G401 (cell line): ENCODE measurements at regions not wholly inside any gene's neighbourhood (a gene's known extent, or its start where the extent isn't known, plus 50 kb on each side); places are given as distances from the start of the nearest gene placed in this dataset.

Source experiments
- DNase-seq: peaks from one replicate; pipeline ENCODE4 v3.0.0-alpha.2; 2015; ENCODE audit warnings: low spot score
- in situ Hi-C: cut with HindIII; loops from 2 replicates; pipeline ENCODE4 v1.10.0; 2016; ENCODE audit warnings: low sequenced_read_pairs, mixed read lengths

DNA sequence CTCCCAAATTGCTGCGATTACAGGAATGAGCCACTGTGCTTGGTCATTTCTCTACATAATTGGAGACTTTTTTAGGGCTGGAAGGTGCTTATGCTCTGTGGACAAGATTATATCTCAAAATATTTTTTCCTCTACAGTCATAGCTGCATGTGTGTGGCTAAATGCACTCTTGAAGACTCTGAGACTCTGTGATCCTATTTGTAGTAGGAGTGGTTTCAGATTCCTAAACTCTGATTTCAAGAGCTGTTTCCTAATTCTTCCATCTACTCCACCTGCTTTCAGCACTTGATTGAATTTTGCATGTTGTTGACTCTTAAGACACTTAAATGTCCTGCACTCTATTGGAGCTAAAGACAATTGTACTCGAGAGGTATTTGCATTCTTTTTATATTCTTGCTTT, 78.0 kb downstream of the KLF5 start:
- no peak for DNase-seq

GRCh38 chr13:73133531-73133930, 74.7 kb downstream of the KLF5 start:
- in situ Hi-C loops: no loop called here
- no peak for DNase-seq

More for the DNA sequence above, 78.0 kb downstream of the KLF5 start:
- in situ Hi-C loops: no loop called here

DNA sequence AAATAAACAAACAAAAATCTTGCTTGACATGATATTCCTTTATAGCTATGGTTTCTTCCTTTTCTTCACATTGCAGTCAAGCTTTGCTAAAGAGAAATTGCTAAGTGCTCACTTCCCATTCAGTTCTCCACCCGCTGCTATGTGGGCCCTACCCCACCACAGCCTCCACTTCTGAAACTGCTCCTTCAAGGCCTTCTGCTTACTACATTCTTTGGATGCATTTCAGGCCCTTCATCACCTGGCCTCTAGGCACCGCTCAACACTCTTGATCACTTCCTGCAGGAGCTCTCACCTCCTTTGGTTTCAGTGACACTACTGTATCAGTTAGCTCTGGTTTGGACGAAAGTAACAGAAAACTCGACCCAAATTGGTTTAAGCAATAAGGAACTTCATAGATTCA, 72.4 kb downstream of the KLF5 start:
- in situ Hi-C loops: no loop called here
- DNase-seq: no peak

- in situ Hi-C loops: no loop called here
- no peak for DNase-seq
Observed at GRCh38 chr13:73129023-73129422, 70.2 kb downstream of the KLF5 start.
